Karpas-422 (cell line): ENCODE measurements at regions not wholly inside any gene's neighbourhood (a gene's known extent, or its start where the extent isn't known, plus 50 kb on each side); places are given as distances from the start of the nearest gene placed in this dataset.

ENCODE experiments used
- DNase-seq: peaks from one replicate; pipeline ENCODE4 v3.0.0-alpha.2; 2015
- H2AFZ ChIP-seq: fragments of 200-600 bp; sonication (generic); 2 replicates; pipeline ENCODE4 v1.6.1; 2014; ENCODE audit warnings: antibody characterized with exemption, low read length, mixed read lengths
- H3K27ac ChIP-seq: fragments of 200-600 bp; sonication (generic); 2 replicates; pipeline ENCODE4 v1.5.1; 2014; ENCODE audit warnings: mild to moderate bottlenecking, low read length, moderate library complexity
- H3K27me3 ChIP-seq: fragments of 200-600 bp; sonication (generic); 2 replicates; pipeline ENCODE4 v1.6.1; 2014; ENCODE audit warnings: low read length, mixed read lengths
- H3K36me3 ChIP-seq: fragments of 200-600 bp; sonication (generic); 2 replicates; pipeline ENCODE4 v1.6.1; 2014; ENCODE audit warnings: low read length, mixed read lengths; ENCODE audit not compliant: insufficient read depth
- H3K4me1 ChIP-seq: fragments of 200-600 bp; sonication (generic); 2 replicates; pipeline ENCODE4 v1.6.1; 2014; ENCODE audit warnings: mild to moderate bottlenecking, low read length, mixed read lengths
- H3K4me2 ChIP-seq: fragments of 200-600 bp; sonication (generic); 2 replicates; pipeline ENCODE4 v1.6.1; 2014; ENCODE audit warnings: low read length, low read depth, mild to moderate bottlenecking; ENCODE audit not compliant: poor library complexity, severe bottlenecking
- H3K4me3 ChIP-seq: fragments of 200-600 bp; sonication (generic); 2 replicates; pipeline ENCODE4 v1.5.1; 2014; ENCODE audit warnings: mild to moderate bottlenecking, antibody characterized with exemption, low read length, mixed read lengths
- H3K79me2 ChIP-seq: fragments of 200-600 bp; sonication (generic); 2 replicates; pipeline ENCODE4 v1.6.1; 2014; ENCODE audit warnings: mild to moderate bottlenecking, low read length, mixed read lengths
- H3K9ac ChIP-seq: fragments of 200-600 bp; sonication (generic); 2 replicates; pipeline ENCODE4 v1.6.0; 2014; ENCODE audit warnings: low read length
- H3K9me2 ChIP-seq: fragments of 200-600 bp; sonication (generic), shearing (Covaris generic); replicated peaks from 2 replicates; pipeline ENCODE4 v1.6.0; 2014; ENCODE audit warnings: mild to moderate bottlenecking, low read length, moderate library complexity; ENCODE audit not compliant: insufficient read depth
- H3K9me3 ChIP-seq: fragments of 300-700, 200-600 bp; sonication (generic); 2 replicates; pipeline ENCODE4 v1.6.1; 2014; ENCODE audit warnings: low read length, mixed read lengths
- H4K20me1 ChIP-seq: fragments of 200-600 bp; sonication (generic); 2 replicates; pipeline ENCODE4 v1.6.1; 2014; ENCODE audit warnings: mild to moderate bottlenecking, antibody characterized with exemption, low read length, low read depth; ENCODE audit not compliant: insufficient read depth

DNA sequence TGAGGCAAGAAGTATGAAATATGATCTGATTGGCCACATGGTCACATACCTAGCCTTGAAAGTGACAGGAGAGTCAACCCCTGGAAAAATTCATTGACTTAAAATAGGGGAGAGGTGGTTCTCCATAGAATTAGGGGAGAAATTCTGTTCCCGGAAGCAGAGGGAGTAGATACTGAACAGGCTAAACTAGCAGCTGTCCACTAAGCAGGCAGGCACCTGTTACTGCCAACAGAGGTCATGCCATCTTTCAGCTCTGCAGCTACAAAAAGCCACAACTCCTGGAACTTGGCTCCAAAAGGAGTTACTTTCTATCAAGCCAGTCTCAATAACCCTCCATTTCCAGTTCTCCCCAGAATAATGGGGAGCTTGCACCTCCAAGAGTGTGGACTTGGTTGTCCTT is 352.5 kb downstream of the MAFB start:
- 0 out of 2 replicates have a peak, but pooled peaks cover 1% of the 10 kb centered on the region for H3K9me2 ChIP-seq
- H3K27me3 ChIP-seq: no peaks in the 10 kb centered on the region
- no peaks in the 10 kb centered on the region for H3K9me3 ChIP-seq
- no peak overlapping the region for H3K9ac ChIP-seq
- no peak overlapping the region for H3K27ac ChIP-seq
- H3K79me2 ChIP-seq: no peaks in the 10 kb centered on the region
- no peak for DNase-seq
- no peaks in the 10 kb centered on the region for H3K36me3 ChIP-seq
- no peaks in the 10 kb centered on the region for H4K20me1 ChIP-seq
- H3K4me2 ChIP-seq: no peak overlapping the region
- H2AFZ ChIP-seq: no peak overlapping the region
- H3K4me1 ChIP-seq: no peaks in the 10 kb centered on the region
- no peak overlapping the region for H3K4me3 ChIP-seq

DNA sequence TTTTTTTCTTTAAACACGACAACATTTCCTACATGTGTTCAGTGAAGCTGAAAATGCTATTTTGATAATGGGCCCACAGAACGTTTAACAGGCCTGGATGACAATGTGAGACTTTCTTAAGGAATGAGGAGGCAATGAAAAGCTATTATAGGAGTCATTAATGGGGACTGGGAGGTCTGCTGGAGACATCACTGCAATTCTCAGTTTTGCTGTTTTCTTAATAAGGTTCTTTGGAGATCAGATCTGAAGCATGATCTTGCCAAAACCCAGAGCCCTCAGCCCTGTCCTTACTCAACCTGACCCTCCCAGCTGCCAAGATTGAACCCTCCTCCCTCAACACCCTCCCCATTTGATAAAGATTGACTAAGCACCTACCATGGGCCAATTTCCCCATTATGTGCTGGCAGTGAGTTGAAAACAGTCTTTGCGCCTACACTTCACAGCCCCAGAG is 353.1 kb downstream of the MAFB start:
- Histone ChIP-seq H3K27ac (no peak overlapping the region), H3K4me2 (no peak overlapping the region)

DNA sequence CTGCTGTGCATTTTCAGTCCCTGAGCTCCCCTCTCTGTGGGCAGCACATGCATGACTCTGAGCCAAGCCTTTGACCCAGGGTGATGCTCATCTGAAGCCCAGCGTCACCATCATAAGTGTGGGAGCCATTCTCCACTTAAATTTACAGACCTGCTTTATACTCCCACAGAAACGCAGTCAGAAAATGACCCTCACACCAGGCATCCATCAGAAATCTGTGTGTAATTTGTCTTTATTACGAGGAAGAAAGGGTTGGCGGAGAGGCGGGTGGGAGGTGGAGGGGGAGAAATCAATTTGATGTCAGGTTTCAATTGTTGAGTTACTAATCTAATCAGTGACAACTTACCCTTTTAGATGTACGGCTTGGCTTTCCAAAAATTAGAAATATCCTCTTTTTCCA is 353.6 kb downstream of the MAFB start:
- H3K27ac ChIP-seq: no peak overlapping the region
- no peaks in the 10 kb centered on the region for H3K4me1 ChIP-seq
- H3K9ac ChIP-seq: no peak overlapping the region
- DNase-seq: no peak
- no peaks in the 10 kb centered on the region for H3K79me2 ChIP-seq
- H3K9me2 ChIP-seq: no peaks in the 10 kb centered on the region
- no peaks in the 10 kb centered on the region for H3K36me3 ChIP-seq
- no peaks in the 10 kb centered on the region for H3K9me3 ChIP-seq
- H2AFZ ChIP-seq: no peak overlapping the region
- H4K20me1 ChIP-seq: no peaks in the 10 kb centered on the region
- H3K4me2 ChIP-seq: no peak overlapping the region
- H3K4me3 ChIP-seq: no peak overlapping the region
- H3K27me3 ChIP-seq: no peaks in the 10 kb centered on the region

More for the DNA sequence above, 353.1 kb downstream of the MAFB start:
- H2AFZ ChIP-seq: no peak overlapping the region
- DNase-seq: no peak
- H3K4me3 ChIP-seq: no peak overlapping the region
- no peaks in the 10 kb centered on the region for H3K4me1 ChIP-seq
- H3K9me2 ChIP-seq: no peaks in the 10 kb centered on the region
- H3K79me2 ChIP-seq: no peaks in the 10 kb centered on the region
- H3K36me3 ChIP-seq: no peaks in the 10 kb centered on the region
- no peak overlapping the region for H3K9ac ChIP-seq
- no peaks in the 10 kb centered on the region for H3K9me3 ChIP-seq
- no peaks in the 10 kb centered on the region for H4K20me1 ChIP-seq
- no peaks in the 10 kb centered on the region for H3K27me3 ChIP-seq

DNA sequence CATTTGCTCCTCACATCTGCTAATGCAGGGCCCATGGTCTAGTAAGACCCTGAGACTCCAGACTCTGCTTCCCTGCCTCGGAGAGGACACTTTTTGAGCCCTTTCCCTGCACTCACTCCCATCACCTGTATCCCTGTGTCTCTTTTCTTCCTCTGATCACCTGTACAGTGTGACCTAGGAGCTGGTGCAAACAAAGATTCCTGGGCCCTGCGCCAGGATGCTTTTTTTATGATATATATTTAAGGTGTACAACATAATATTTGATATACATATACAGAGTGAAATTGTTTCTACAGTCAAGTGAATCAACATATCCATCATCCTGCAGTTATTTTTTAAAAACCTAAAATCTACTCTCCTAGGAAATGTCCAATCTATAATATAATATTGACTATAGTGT is 355.4 kb downstream of the MAFB start:
- Histone ChIP-seq H3K9me2 (no peaks in the 10 kb centered on the region), H3K4me2 (no peak overlapping the region), H4K20me1 (no peaks in the 10 kb centered on the region), H3K27ac (no peak overlapping the region), H2AFZ (no peak overlapping the region), H3K4me3 (no peak overlapping the region), H3K27me3 (no peaks in the 10 kb centered on the region), H3K9ac (no peak overlapping the region), H3K4me1 (no peaks in the 10 kb centered on the region), H3K36me3 (no peaks in the 10 kb centered on the region), H3K9me3 (no peaks in the 10 kb centered on the region), H3K79me2 (no peaks in the 10 kb centered on the region)
- no peak for DNase-seq

DNA sequence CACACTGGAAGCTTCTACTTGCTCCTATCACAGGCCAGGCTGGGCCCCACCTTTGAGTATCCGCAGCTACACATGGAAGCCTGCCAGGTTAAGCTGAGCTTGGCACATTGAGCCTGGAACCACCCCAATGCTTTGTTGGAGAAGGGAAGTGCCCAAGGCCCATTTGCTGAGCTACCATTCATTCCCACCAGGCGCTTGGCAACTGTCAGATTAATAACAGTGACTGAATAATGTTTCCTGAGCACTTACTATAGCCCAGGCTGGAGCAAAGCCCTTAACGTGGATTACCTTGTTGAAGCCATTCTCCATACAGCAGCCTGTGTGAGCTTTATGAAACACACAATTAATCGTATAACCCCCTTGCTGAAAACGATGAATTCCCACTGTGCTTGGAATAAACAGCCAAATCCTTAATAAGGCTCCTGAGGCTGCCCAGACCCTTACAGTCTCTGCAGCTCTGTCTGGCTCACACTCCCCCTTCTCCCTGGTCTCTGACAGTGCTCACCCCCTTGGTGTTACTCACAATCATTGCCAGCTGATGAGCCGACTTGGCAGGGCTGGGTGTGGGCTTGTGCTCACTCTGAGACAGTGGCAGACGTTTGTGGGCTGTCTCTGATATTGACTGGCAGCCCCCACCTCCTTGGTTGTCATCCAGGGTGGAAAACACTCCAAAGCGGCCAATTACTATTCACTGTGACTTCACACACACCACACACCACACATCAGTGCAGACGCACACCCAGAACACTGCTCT is 357.1 kb downstream of the MAFB start:
- Histone ChIP-seq H3K4me3 (no peak overlapping the region), H3K9me2 (no peaks in the 10 kb centered on the region), H3K27ac (no peak overlapping the region), H3K79me2 (no peaks in the 10 kb centered on the region), H3K4me2 (no peak overlapping the region), H3K9me3 (no peaks in the 10 kb centered on the region), H3K27me3 (no peaks in the 10 kb centered on the region), H3K4me1 (no peaks in the 10 kb centered on the region), H3K36me3 (no peaks in the 10 kb centered on the region), H3K9ac (no peak overlapping the region), H2AFZ (no peak overlapping the region), H4K20me1 (no peaks in the 10 kb centered on the region)
- DNase-seq: no peak

DNA sequence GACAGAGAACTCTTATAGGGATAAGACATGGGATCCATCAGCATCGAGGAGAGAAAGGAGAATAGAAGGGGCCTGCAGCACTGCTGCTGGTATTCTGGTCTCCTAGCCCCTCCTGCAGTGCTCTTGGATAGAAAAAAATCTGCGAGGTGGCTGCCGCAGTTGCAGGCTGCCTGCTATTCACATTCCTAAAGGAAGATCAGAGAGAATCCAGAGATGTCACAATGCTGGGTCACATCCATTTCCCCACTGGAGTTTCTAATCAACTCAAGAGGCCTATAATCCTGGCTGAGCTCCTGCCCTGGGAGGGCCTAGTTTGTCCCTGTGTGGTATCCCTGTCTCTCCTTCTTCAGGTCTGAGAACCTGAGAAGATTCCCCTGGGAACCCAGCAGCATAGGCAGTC is 357.8 kb downstream of the MAFB start:
- no peaks in the 10 kb centered on the region for H3K79me2 ChIP-seq
- no peak overlapping the region for H3K27ac ChIP-seq
- no peaks in the 10 kb centered on the region for H3K9me3 ChIP-seq
- no peak overlapping the region for H3K4me3 ChIP-seq
- H4K20me1 ChIP-seq: no peaks in the 10 kb centered on the region
- no peak overlapping the region for H2AFZ ChIP-seq
- H3K27me3 ChIP-seq: no peaks in the 10 kb centered on the region
- H3K9ac ChIP-seq: no peak overlapping the region
- no peak overlapping the region for H3K4me2 ChIP-seq
- H3K9me2 ChIP-seq: no peaks in the 10 kb centered on the region
- no peaks in the 10 kb centered on the region for H3K36me3 ChIP-seq
- no peaks in the 10 kb centered on the region for H3K4me1 ChIP-seq
- no peak for DNase-seq

DNA sequence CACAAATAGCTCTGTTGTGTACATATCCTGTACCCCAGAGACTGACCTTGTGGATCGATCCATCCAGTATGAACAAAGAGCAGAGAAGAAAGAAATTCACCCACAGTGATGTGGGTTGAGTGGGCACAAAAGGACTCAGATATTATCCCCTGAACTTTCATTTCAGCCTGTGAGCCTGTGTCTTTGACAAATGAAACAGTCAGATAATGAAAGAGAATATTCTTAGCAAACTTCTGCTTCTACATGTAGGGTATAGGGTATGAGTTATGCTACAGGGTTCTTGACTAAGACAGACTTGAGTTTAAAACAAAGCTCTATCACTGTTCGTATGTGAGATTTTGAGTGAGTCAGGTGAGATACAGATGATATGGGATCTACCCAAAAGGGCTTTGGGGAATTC is 359.7 kb downstream of the MAFB start:
- Histone ChIP-seq H3K4me3 (no peak overlapping the region), H3K9me2 (no peaks in the 10 kb centered on the region), H3K9ac (no peak overlapping the region), H4K20me1 (no peaks in the 10 kb centered on the region), H2AFZ (no peak overlapping the region), H3K79me2 (no peaks in the 10 kb centered on the region), H3K36me3 (no peaks in the 10 kb centered on the region), H3K4me1 (no peaks in the 10 kb centered on the region), H3K9me3 (no peaks in the 10 kb centered on the region), H3K4me2 (no peak overlapping the region), H3K27ac (no peak overlapping the region), H3K27me3 (no peaks in the 10 kb centered on the region)
- no peak for DNase-seq

DNA sequence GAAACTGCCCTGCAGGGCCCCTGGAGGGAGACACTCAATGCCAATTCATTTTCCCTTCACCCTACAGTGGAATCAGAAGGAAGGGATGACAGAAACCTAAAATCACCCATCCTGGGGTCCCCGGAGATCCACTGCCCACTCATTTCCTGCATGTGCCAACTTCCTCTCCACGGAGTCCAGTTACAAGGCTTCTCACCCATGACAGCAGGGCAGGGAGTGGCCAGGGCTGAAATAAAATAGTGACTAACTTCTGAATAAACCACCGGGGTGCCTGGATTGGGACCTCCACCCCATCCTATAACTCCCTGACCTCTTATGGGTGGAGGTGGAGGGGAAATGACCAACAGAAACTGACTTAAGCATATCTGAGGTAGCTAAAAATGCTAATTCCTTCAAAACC is 362.3 kb downstream of the MAFB start:
- Histone ChIP-seq H3K27me3 (no peaks in the 10 kb centered on the region), H3K9me3 (no peaks in the 10 kb centered on the region), H3K4me2 (no peak overlapping the region), H3K4me3 (no peak overlapping the region), H3K9ac (no peak overlapping the region), H4K20me1 (no peaks in the 10 kb centered on the region), H3K27ac (no peak overlapping the region), H3K4me1 (no peaks in the 10 kb centered on the region), H2AFZ (no peak overlapping the region), H3K79me2 (no peaks in the 10 kb centered on the region), H3K9me2 (no peaks in the 10 kb centered on the region), H3K36me3 (no peaks in the 10 kb centered on the region)
- no peak for DNase-seq
